GM18499 (cell line): ENCODE measurements at regions not wholly inside any gene's neighbourhood (a gene's known extent, or its start where the extent isn't known, plus 50 kb on each side); places are given as distances from the start of the nearest gene placed in this dataset.
"Not testable (repeated sequence)": the region's sequence is repeated elsewhere in the genome, so short reads cannot be mapped to it uniquely, and the experiment has no call there.

ENCODE experiments used
- ATAC-seq: cut with Tn5 transposase; IDR thresholded peaks from one replicate; pipeline ENCODE4 v1.9.1; 2021; ENCODE audit warnings: moderate number of reproducible peaks; ENCODE audit not compliant: insufficient read depth, unreplicated experiment

DNA sequence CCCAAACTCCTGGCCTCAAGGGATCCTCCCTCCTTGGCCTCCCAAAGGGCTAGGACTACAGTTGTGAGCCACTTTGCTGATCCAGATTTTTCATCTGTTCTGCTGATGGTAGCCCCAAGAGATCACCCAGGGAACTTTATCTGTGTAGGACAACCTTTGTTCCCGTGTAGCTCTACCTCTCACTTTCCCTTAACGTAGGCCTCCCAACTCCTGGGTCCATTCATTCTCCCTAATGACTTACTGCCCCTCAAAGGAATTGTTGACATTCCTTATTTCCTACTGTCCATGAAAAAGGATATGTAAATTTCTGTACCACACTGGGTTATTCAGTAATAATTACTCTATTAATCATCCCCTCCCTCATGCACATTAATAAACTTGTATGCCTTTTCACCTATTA is 51.0 kb upstream of the PHF24 start:
- no peak for ATAC-seq

DNA sequence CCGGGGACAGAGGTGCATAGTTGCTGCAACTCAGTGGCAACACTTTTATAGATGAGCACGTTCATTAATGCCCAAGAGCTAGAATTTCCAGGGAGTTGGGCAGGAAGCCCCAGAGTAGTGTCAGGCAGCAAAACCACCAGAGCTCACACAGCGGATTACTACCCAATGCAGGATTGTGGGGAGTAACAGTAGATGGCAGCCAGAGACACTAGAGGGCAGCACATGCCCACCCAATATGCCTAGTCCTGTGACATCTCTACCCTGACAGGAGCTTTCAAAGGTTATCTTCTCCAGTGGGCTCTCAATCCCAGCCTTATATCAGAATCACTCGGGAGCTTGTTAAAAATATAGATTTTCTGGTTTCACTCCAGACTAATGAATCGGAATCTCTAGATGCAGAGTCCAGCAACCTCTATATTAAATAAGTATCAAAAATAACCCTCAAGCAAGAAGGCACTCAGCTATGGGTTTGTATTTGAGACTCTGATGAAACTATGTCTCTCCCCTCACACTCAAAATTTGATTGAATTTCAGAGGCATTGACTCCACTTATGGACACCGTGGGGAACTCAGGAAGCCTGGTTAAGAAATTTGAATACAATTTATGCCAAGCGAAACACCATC is 58.4 kb upstream of the PHF24 start:
- ATAC-seq, result no peak

DNA sequence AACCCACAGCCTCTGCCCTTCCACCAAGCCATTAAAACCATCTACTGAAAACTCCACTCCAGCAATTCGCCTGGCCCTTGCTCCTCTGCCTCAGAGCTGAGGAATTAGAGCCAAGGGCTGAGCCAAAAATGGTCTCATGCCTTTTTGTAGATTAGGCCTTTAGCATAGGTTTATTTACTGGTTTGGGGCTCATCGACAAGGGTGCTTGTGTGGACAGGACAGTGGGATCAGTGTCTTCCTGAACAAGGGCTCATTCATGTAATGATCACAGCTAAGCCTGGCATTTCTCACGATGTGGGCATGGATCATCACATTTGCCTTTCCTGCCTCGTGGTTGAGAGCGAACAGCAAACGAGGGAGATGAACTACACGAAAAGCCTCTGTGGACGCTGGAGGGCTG is 59.2 kb upstream of the PHF24 start:
- ATAC-seq, result no peak

DNA sequence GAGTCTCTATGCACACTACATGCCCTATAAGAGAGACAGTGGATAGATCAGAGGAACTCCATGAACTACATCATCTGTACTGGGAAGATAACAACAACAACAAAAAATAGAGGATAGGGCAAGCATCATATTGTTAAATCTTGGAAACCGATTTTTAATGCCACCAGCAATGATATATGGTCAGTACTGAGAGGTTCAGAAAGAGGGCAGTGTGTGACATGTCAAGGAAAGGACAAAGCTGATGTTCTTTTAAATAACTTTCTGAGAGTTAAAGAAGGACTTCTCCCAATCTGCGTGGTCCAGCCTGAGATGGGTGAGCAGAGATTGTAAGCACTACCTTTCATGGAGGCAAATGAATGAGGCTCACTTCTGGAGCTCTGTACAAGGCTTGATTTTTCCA is 62.0 kb upstream of the PHF24 start:
- no peak for ATAC-seq

DNA sequence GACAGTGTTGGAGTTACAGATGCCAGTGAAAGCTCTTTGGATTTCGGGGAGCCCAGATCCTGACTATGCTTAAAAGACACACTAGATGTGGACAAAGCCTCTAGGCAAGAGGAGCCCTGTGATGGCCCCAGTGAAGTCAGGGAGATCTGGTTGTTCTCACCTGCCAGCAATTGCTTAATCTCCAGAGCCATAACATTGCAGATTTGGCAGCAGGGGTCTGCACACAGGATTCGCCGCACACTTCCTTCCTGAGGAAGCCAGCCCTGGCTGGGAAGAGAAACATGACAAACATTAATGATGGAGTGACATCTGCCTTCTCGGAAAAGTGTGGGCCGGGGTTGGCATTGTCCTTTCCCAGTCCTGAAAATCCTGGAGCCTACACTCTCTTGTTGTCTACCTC is 65.2 kb upstream of the PHF24 start:
- no peak for ATAC-seq

DNA sequence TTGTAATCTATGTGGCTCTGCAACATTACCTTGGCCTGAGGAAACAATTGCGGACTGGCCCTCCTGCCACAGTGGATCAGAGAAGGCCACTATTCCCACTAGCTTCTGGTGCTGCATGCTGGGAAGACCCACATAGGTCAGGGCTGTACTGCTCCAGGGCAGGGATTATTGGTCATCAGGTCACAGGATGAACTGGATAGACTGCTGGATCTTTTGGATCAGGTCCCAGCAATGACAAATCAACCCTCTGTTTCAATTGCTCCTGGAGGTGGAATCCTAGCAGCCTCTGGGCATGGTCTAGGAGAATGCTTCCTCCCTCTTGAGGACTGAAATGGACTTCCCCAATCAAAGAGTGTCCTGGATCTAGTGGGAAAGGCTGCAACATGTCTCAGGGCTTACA is 66.7 kb upstream of the PHF24 start:
- no peak for ATAC-seq

DNA sequence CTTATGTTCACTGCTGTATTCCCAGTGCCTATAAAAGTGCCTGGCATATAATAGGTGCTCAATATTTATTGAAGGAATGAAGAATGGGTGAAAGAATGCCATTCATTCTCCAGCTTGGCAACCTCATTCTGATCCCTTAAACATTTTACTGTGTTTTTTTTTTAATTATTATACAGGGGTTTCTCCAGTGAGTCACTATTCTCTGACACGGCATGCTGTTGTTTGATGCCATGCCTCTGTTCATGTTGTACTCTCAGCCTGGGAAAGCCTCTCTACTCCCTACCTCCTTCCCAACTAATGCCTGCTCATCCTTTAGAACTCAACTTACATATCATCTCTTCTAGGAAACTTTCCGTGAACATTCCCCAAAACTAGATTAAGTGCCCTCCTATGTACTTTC is 70.2 kb upstream of the PHF24 start:
- no peak for ATAC-seq

DNA sequence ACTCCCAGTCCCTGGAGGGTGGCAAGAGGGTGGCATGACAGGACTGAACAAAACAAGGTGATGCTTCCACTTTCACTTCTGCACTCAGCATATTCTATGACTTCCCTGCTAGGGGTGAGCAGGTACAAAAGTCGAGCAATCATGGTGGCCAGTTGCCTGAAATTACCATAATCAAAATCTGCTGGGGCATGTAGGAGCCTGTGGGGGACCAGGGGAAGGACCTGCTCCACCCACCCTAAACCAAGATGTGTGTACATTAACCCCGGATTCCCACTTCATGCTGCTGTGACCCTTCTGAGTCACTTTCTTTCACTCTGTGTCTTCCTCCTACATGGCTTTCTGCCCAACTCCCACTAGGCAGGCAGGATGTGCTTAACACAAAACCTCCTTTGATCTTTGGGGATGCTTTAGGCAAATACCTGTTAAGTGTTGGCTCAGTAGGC is 73.3 kb upstream of the PHF24 start:
- ATAC-seq, result no peak

DNA sequence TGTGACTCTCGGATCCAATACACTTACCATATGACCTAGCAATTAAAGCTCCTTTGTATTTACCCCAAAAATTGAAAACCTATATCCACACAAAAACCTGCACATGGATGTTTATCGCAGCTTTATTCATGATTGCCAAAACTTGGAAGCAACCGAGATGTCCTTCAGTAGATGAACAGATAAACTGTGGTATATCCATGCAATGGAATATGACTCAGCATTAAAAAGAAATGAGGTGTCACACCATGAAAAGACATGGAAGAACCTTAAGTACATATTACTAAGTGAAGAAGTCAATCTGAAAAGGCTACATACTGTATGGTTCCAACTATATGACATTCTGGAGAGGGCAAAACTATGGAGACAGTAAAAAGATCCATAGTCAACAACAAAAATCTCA is 82.0 kb upstream of the PHF24 start:
- no peak for ATAC-seq

DNA sequence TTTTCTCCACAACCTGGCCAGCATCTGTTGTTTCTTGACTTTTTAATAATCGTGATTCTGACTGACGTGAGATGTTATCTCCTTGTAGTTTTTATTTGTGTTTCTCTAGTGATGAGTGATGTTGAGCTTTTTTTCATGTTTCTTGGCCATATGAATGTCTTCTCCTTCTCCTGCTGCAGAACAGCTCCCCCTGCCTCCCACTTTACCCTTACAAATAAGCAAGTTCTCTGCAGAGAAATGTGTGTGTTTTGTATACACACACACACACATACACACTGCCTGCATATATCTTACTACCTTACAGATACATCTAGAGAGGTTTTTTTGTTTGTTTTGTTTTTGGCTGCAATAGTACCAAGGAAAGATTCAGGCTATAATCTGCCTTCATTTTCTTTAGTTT is 88.7 kb upstream of the PHF24 start:
- no peak for ATAC-seq

DNA sequence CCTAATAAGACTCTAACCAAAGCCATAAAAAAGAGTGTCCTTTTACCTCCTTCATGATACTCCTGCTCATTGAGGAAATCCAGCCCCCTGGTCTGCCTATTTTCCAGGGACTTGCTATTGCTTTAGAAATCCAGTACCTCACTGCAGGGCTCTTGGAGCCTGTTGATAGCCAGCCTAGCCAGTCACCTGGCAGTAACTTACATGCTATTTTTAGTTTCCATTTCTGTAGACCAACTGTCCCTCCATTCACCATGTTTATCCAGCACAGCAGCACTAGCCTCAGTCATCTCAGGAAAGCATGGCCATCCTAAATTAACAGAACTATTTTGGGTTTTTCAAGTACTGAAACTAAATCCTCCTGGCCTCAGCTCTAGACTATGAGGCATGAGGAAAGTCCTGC is 91.5 kb upstream of the PHF24 start:
- no peak for ATAC-seq

DNA sequence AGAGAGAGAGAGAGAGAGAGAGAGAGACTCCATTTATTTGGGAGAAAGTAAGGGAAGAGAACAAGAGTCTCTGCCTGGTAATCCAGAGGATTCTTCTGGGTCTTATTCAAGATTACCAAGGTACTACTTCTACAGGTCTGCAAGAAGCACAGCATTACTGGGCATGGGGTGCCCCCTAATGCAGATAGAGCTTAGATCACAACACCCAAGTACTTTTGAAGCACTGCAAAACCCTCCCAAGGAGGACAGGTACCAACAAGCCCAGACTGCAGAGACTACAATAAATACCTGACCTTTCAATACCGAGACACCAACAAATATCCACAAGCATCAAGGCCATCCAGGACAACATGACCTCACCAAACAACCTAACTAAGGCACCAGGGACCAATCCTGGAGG is 94.7 kb upstream of the PHF24 start:
- ATAC-seq, result no peak

DNA sequence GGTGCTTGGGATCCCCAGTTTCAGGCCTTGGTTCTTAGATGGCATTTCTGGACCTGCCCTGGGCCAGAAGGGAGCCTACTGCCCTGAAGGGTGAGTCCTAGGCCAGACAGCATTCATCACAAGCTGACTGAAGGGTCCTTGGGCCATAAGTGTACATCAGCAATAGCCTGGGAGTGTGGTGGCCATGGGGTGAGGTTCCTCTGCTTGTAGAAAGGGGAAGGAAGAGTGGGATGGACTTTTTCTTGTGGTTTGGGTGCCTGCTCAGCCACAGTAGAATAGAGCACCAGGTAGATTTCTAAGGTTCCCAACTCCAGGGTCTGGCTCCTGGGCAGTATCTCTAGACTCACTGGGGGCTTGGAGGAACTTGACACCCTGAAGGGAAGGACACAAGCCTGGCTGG is 95.2 kb upstream of the PHF24 start:
- ATAC-seq, result no peak

DNA sequence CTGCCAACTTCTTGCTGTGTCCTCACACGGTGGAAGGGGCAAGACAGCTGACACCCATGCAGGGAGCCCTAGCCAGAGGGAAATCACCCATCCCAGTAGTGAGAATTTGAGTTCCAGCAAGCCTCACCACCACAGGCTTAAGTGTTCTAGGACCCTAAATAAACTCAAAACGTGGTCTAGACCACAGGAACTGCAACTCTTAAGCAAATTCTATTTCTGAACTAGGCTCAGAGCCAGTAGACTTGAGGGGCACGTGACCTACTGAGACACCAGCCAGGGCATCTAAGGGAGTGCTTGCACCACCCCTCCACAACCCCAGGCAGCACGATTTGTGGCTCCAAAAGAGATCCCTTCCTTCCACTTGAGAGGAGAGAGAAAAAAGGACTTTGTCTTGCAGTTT is 96.0 kb upstream of the PHF24 start:
- ATAC-seq, result no peak

DNA sequence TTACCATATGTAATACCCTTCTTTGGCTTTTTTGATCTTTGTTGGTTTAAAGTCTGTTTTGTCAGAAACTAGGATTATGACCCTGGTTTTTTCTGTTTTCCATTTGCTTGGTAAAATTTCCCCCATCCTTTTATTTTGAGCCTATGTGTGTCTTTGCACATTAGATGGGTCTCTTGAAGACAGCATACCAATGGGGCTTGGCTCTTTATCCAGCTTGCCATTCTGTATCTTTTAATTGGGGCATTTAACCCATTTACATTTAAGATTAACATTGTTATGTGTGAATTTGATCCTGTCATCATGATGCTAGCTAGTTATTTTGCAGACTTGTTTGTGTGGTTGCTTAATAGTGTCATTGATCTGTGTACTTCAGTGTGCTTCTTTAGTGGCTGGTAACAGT is 103.1 kb upstream of the PHF24 start:
- not testable (repeated sequence) for ATAC-seq

DNA sequence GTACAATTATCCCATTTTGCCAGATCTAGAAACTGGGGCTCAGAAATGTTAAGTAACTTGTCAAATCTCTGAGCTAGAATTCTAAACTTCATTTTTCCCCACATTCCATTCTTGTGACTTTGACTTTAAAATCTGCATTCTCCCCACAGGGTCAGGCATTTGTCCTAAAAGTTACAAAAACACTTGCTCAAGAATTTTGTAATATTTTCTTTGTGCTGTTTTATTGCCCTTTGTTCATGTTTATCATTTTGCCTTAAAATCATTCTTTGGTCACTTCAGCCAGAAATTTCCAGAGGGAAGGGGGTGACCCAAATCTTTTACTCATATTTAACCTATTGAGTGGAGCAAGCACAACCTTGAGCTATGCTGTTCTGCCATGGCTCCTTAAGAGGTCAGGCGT is 120.1 kb upstream of the CCL21 start:
- ATAC-seq, result no peak

DNA sequence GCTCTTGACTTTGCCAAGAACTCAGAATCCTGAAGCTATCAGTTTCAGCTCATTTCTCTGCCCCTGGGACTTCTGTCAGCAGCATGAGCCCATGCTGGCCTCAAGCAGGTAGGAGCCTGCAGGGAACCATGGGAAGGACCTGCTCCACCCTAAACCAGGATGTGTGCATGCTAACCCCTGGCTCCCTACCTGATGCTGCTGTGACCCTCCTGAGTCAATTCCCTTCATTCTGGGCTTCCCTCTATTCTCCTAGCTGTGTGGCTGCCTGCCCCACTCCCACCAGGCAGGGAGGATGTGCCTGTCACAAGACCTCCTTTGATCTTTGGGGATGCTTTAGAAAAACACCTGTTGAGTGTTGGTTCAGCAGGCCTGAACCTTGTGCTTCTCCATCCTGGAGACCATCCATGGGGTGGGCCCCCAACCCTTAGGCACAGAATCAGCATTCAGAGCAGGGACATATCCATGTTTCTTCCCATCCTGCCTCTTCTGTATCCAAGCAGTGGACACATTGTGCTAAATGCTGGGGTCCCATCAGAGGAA is 117.1 kb upstream of the CCL21 start:
- ATAC-seq, result no peak

DNA sequence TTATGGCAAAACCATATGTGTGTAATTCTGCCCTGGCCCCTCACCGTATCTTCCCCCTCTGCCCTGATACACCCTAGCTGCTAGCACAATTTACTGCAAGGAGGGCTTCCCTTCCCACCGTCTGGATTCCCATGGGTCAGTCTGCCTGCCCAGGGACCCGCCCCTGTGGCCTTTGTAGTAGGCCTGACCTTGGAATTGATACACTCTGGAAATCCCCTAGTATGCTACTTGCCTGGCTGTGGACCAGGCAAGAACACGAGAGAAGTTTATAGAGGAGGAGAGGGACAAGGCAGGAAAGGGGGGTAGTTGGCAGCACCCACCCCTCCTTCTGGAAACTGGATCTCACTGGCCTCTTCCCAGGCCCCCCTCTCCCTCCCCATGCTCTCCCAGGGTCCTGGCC is 115.8 kb upstream of the CCL21 start:
- ATAC-seq, result no peak

DNA sequence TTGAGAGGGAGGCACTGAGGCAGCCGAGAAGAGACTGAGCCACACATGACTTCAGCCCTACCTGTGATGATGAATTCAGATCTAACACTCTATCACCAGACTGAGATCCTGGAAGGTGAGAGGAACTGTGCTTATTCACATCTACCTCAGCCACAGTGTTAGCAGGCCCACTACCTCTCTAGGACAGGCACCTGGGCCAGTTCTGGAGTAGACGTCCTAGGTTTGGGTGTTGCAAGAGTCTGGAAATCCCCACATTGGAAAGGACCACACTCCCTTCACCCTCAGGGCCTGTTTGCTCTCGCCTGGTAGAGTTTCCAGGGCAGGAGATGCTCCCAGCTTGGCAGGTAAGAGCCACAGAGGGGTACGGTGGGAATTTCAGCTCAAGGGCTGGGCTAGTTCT is 113.8 kb upstream of the CCL21 start:
- no peak for ATAC-seq

DNA sequence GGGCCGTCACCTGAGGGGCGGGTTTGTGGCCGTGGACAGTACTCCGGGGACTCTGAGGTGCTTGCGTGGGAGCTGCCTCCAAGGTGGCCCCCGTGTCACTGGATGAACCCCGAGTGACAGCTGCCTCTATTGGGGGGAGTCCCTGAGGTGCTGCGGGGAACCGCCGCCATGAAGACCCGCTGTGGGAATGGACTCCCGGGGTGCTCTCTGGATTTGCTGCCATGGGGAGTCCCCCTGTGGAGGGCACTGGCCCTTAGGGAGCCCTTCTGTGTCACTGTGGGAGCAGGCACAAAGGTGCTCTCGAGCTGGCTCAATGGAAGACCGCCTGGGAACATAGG is 100.2 kb upstream of the CCL21 start:
- ATAC-seq, result no peak

DNA sequence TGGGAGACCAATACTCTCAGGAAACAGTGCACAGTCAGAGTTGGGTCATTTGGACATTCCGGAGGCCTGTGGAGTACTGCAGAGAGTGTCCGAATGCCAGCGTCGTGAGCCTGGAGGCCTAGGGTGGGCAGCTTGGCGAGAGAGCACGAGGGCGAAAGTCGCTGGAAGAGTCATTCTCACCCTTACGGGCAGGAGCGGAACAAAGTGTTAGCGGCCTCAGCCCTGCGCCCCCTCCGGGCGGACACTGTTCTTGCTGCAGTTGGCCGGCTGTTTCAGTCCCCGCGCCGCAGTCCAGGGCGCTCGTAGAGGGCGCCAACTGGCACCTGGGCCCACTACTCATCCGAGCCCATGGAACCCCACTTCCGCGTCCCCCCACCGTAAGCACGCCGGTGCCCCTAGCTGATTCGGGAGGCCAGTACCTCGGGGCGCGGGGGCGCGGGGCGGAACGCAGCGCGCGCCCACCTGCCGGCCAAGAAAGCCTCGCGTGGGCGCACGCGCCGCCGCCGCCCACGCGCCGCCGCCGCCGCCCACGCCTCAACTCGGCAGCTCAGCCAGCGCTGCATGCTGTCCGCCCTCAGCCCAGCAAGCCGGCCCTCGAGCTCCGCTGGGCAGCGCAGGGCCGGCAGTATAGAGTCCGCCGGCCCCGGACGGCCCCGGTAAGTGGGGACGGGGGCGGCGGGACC is 99.7 kb upstream of the CCL21 start:
- no peak for ATAC-seq

DNA sequence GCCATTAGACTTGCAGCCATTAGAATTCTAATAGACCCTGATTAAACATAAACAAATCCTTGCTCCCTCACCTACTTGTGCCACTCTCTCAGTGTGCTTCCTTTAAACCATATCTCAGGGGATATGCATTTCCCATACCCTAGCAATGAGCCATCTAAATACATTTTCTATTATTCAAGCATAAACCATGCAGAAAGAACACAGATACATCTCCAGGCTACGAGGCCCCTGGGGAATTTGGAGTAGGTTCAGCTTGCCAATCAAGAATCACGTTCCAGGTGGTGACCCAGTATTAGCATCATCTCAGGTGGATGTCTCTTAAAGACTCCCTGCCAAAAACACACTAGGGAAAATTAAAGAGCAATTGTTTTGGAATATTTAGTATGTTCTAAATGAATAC is 93.0 kb upstream of the CCL21 start:
- ATAC-seq, result no peak
